ENCODE measurements at regions not wholly inside any gene's neighbourhood (a gene's known extent, or its start where the extent isn't known, plus 50 kb on each side); places are given as distances from the start of the nearest gene placed in this dataset.

GRCh38 chr2:18129348-18129747 lies 250.9 kb downstream of the KCNS3 start:
- ChIA-PET POLR2A (ENCODE audit: low non-redundant PET) (no interaction called here), CTCF (no interaction called here)
- TF ChIP-seq CTCF (conservative IDR thresholded peaks at IDR 0.05; ENCODE audit: low read depth) = no peak
- no peak overlapping the region for H3K27ac ChIP-seq
- no peak for DNase-seq (ENCODE audit: low spot score)

- no peak for DNase-seq (ENCODE audit: low spot score)
- H3K27ac ChIP-seq = no peak overlapping the region
- ChIA-PET POLR2A (ENCODE audit: low non-redundant PET) (no interaction called here), CTCF (interaction anchor here (0.6 kb wide), 1 partner anchor 299 kb away, joined by 3 read pairs; no protein-coding TSS in a partner anchor)
- TF ChIP-seq CTCF (conservative IDR thresholded peaks at IDR 0.05; ENCODE audit: low read depth) = no peak
Observed at GRCh38 chr2:18125303-18125702, 246.8 kb downstream of the KCNS3 start.

- POLR2A ChIA-PET (ENCODE audit: low non-redundant PET) = no interaction called here
- no peak for DNase-seq (ENCODE audit: low spot score)
- no peak for TF ChIP-seq CTCF (conservative IDR thresholded peaks at IDR 0.05; ENCODE audit: low read depth)
- CTCF ChIA-PET = no interaction called here
- H3K27ac ChIP-seq = no peak overlapping the region
Observed at GRCh38 chr2:18124116-18124835, 245.8 kb downstream of the KCNS3 start.

GRCh38 chr2:18123577-18123976 lies 245.1 kb downstream of the KCNS3 start:
- no peak for DNase-seq (ENCODE audit: low spot score)
- H3K27ac ChIP-seq = no peak overlapping the region
- CTCF ChIA-PET = no interaction called here
- POLR2A ChIA-PET (ENCODE audit: low non-redundant PET) = no interaction called here
- TF ChIP-seq CTCF (conservative IDR thresholded peaks at IDR 0.05; ENCODE audit: low read depth) = no peak

GRCh38 chr2:18123211-18123570 lies 244.7 kb downstream of the KCNS3 start:
- POLR2A ChIA-PET (ENCODE audit: low non-redundant PET) = no interaction called here
- no peak for DNase-seq (ENCODE audit: low spot score)

GRCh38 chr2:18122544-18123210 lies 244.2 kb downstream of the KCNS3 start:
- DNase-seq (ENCODE audit: low spot score) = no peak
- TF ChIP-seq CTCF (conservative IDR thresholded peaks at IDR 0.05; ENCODE audit: low read depth) = no peak
- ChIA-PET CTCF (no interaction called here), POLR2A (ENCODE audit: low non-redundant PET) (no interaction called here)
- no peak overlapping the region for H3K27ac ChIP-seq

More at GRCh38 chr2:18123211-18123570, 244.7 kb downstream of the KCNS3 start:
- no peak for TF ChIP-seq CTCF (conservative IDR thresholded peaks at IDR 0.05; ENCODE audit: low read depth)
- no peak overlapping the region for H3K27ac ChIP-seq
- CTCF ChIA-PET = no interaction called here
